Lower leg skin (tissue), 4 donors: ENCODE measurements at regions not wholly inside any gene's neighbourhood (a gene's known extent, or its start where the extent isn't known, plus 50 kb on each side); places are given as distances from the start of the nearest gene placed in this dataset.

Experiments
- DNase-seq, 2 donors: peaks; one replicate each; pipeline ENCODE4 v3.0.0-alpha.2; 2019; ENCODE audit warnings: low spot score in 2 of 2
- H3K4me3 ChIP-seq: fragments of 200-600 bp; sonication (generic); 2 replicates; pipeline ENCODE4 v1.5.1; 2017; ENCODE audit warnings: mild to moderate bottlenecking, low read depth; ENCODE audit not compliant: poor library complexity, severe bottlenecking
- CTCF ChIP-seq, 3 donors: fragments of 450-650 bp; IDR thresholded peaks; one replicate each; pipeline ENCODE4 v1.5.1; 2016; ENCODE audit warnings: antibody characterized with exemption in 3 of 3, mild to moderate bottlenecking in 3 of 3, moderate library complexity in 2 of 3
- POLR2A ChIP-seq, 2 donors: fragments of 450-650 bp; IDR thresholded peaks; one replicate each; pipeline ENCODE4 v1.6.1; 2016 to 2017; ENCODE audit warnings: antibody characterized with exemption in 2 of 2, mild to moderate bottlenecking in 1 of 2, moderate library complexity in 1 of 2
- WGBS, 2 donors: methylation state at CpG; one replicate each; pipeline ENCODE4 v1.1.5; 2018; 5-methylcytosine and 5-hydroxymethylcytosine counted together
- intact Hi-C: fragments of 100-400 bp; cut with DNase I; formaldehyde crosslinking; loops from one replicate; pipeline ENCODE4 v1.15.0; 2023; ENCODE audit warnings: low total_unique reads

GRCh38 chr1:190599670-190600069 is 122.0 kb upstream of the BRINP3 start:
- TF ChIP-seq POLR2A (IDR thresholded peaks at IDR 0.05) (no peak), CTCF (IDR thresholded peaks at IDR 0.05) (no peak)
- no peak for DNase-seq
- intact Hi-C loops, result no loop called here
- H3K4me3 ChIP-seq, result no peak overlapping the region

- DNase-seq, result no peak
- no peak overlapping the region for H3K4me3 ChIP-seq
- whole genome bisulfite sequencing, 2 donors, result 68 to 74% methylated on average over 3 of the region's 3 CpGs
- intact Hi-C loops, result no loop called here
- TF ChIP-seq POLR2A (IDR thresholded peaks at IDR 0.05), result no peak
- TF ChIP-seq CTCF (IDR thresholded peaks at IDR 0.05), result no peak
Observed at GRCh38 chr1:190602325-190602724, 124.7 kb upstream of the BRINP3 start.

GRCh38 chr1:190608282-190608681 is 130.6 kb upstream of the BRINP3 start:
- DNase-seq, result no peak
- TF ChIP-seq CTCF (IDR thresholded peaks at IDR 0.05), result no peak
- no peak for TF ChIP-seq POLR2A (IDR thresholded peaks at IDR 0.05)
- no peak overlapping the region for H3K4me3 ChIP-seq
- intact Hi-C loops, result no loop called here
- 78 to 83% methylated on average over 6 of the region's 6 CpGs for WGBS, 2 donors

GRCh38 chr1:190615818-190616217 is 138.2 kb upstream of the BRINP3 start:
- TF ChIP-seq POLR2A (IDR thresholded peaks at IDR 0.05) (no peak), CTCF (IDR thresholded peaks at IDR 0.05) (no peak)
- H3K4me3 ChIP-seq, result no peak overlapping the region
- intact Hi-C loops, result no loop called here
- no peak for DNase-seq
- 91% methylated on average over 7 of the region's 7 CpGs for WGBS, 2 donors

- H3K4me3 ChIP-seq, result no peak overlapping the region
- DNase-seq, result no peak
- TF ChIP-seq POLR2A (IDR thresholded peaks at IDR 0.05), result no peak
- no peak for TF ChIP-seq CTCF (IDR thresholded peaks at IDR 0.05)
- 60 to 73% methylated on average over 1 of the region's 1 CpG for WGBS, 2 donors
- intact Hi-C loops, result no loop called here
Observed at GRCh38 chr1:190616235-190616634, 138.6 kb upstream of the BRINP3 start.

- H3K4me3 ChIP-seq, result no peak overlapping the region
- no peak for DNase-seq
- intact Hi-C loops, result no loop called here
- WGBS, 2 donors, result 63 to 65% methylated on average over 1 of the region's 1 CpG
- TF ChIP-seq POLR2A (IDR thresholded peaks at IDR 0.05) (no peak), CTCF (IDR thresholded peaks at IDR 0.05) (no peak)
Observed at GRCh38 chr1:190619724-190620123, 142.1 kb upstream of the BRINP3 start.
